Urothelium cell line (cell line): ENCODE measurements at regions not wholly inside any gene's neighbourhood (a gene's known extent, or its start where the extent isn't known, plus 50 kb on each side); places are given as distances from the start of the nearest gene placed in this dataset.

ENCODE experiments used
- DNase-seq: peaks from one replicate; pipeline ENCODE4 v3.0.0; 2011; ENCODE audit warnings: low spot score, mixed read lengths
- FAIRE-seq: peaks from 2 replicates; lab custom pipeline; 2011; peaks lifted over from hg19 to GRCh38; lab: Jason Lieb, UNC

GRCh38 chr20:19944772-19945459 is 72.2 kb upstream of the NAA20 start:
- no peak for FAIRE-seq
- DNase-seq: no peak

GRCh38 chr20:19945732-19946670 is 71.2 kb upstream of the NAA20 start:
- FAIRE-seq (no peak), DNase-seq (no peak)

- FAIRE-seq (no peak), DNase-seq (no peak)
Measured at GRCh38 chr20:19947611-19948264, 69.4 kb upstream of the NAA20 start.

- no peak for DNase-seq
- FAIRE-seq: no peak
Measured at GRCh38 chr20:19949195-19949867, 67.8 kb upstream of the NAA20 start.

- no peak for FAIRE-seq
Measured at GRCh38 chr20:19950042-19950441, 67.1 kb upstream of the NAA20 start.

GRCh38 chr20:19952392-19952791 is 64.8 kb upstream of the NAA20 start:
- no peak for FAIRE-seq
- DNase-seq: peak; percentile 27

More at GRCh38 chr20:19950042-19950441, 67.1 kb upstream of the NAA20 start:
- no peak for DNase-seq

- FAIRE-seq (no peak), DNase-seq (no peak)
Measured at GRCh38 chr20:19953606-19954005, 63.6 kb upstream of the NAA20 start.

- FAIRE-seq: no peak
- no peak for DNase-seq
Measured at GRCh38 chr20:19956976-19957375, 60.2 kb upstream of the NAA20 start.

GRCh38 chr20:19958219-19958618 is 58.9 kb upstream of the NAA20 start:
- no peak for FAIRE-seq
- no peak for DNase-seq

GRCh38 chr20:19958928-19959327 is 58.2 kb upstream of the NAA20 start:
- no peak for FAIRE-seq

GRCh38 chr20:19960745-19961144 is 56.4 kb upstream of the NAA20 start:
- DNase-seq (no peak), FAIRE-seq (no peak)

More at GRCh38 chr20:19958928-19959327, 58.2 kb upstream of the NAA20 start:
- DNase-seq: no peak

GRCh38 chr20:19961293-19961692 is 55.9 kb upstream of the NAA20 start:
- DNase-seq: no peak
- FAIRE-seq: no peak

- FAIRE-seq: no peak
- DNase-seq: no peak
Measured at GRCh38 chr20:19962958-19963357, 54.2 kb upstream of the NAA20 start.

- DNase-seq (peak; percentile 25), FAIRE-seq (no peak)
Measured at GRCh38 chr20:19964289-19965265, 52.6 kb upstream of the NAA20 start.

GRCh38 chr20:19966840-19967239 is 50.3 kb upstream of the NAA20 start:
- FAIRE-seq: no peak
- no peak for DNase-seq
